Kidney glomerular epithelial cell (primary cell): ENCODE measurements at regions not wholly inside any gene's neighbourhood (a gene's known extent, or its start where the extent isn't known, plus 50 kb on each side); places are given as distances from the start of the nearest gene placed in this dataset.
A peak's percentile ranks its signal among the peaks of the same experiment; 100 is the strongest.
"Not testable (repeated sequence)": the region's sequence is repeated elsewhere in the genome, so short reads cannot be mapped to it uniquely, and the experiment has no call there.

ENCODE experiments used
- DNase-seq: peaks from one replicate; lab custom pipeline; 2025; lab: John Stamatoyannopoulos, UW

DNA sequence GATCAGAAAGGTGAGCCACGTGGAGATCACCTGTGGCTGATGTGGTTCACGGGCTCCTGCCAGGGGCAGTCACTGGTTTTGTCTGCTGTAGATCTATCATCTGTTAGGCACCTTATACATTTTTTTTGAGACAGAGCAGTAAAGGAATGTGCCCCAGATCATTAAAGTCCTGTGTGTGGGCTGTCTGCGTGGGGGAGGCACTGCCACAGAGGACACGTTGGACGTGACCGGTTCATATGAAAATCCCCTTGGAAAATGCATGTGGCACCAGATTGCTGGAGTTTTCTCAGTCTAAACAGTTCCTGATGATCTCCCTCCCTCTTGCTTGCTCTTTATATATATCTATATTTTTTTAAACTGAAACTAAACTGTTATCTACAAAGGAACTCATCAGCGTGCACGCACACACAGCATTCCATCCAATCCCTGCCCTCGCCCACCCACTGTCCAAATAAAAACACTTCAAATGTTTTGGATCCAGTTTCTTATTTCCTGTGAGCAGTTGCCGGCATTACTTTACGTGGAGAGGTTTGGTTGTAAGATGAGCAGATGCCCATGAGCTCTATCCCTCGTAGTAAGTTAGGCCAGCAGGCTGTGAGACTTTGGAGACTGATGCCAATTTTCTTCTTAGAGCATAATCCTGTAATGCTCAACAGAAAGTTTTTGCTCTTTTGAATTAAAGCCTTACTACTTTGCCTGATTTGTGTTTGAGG is 161.6 kb upstream of the EXOC2 start:
- no peak for DNase-seq

DNA sequence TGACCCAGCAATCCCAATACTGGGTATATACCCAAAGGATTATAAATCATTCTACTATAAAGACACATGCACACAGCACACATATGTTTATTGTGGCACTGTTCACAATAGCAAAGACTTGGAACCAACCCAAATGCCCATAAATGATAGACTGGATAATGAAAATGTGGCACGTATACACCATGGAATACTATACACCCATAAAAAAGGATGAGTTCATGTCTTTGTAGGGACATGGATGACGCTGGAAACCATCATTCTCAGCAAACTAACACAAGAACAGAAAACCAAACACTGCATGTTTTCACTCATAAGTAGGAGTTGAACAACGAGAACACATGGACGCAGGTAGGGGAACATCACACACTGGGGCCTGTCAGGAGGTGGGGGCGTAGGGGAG is 159.3 kb upstream of the EXOC2 start:
- not testable (repeated sequence) for DNase-seq

DNA sequence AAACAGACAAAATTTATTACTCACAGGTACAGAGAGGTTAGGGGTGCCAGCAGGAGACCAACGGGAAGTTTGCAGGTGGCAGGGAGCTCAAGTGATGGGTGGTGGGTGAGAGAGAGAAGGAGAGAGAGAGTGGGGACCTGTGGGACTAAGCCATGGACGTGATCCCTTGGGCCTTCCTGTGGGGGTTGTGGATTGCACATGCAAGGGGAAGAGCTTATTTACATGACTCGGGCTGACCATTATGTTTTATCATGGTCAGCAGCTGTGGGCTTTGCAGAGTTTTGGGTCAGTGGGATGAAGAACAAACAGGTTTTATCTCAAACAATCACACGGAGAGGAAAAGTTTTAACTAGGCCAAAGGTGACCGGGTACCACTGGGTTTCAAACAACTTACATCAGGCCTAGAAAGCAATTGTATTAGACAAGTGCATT is 156.2 kb upstream of the EXOC2 start:
- no peak for DNase-seq

DNA sequence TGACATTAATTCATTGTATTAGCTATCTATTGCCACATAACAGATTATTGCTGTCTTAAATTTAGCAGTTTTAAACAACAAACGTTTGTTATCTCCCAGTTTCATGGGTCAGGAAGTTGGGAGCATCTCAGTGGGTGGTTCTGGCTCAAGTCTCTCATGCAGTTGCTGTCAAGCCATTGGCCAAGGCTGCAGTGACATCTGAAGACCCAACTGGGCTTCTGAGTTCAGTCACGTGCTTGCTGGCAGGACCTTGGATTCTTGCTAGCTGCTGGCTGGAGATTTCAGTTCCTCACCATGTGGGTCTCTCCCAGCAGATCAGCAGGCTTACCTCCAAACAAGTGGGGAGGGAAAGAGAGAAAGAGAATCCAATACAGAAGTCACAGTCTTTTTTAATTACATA is 152.6 kb upstream of the EXOC2 start:
- DNase-seq: no peak

DNA sequence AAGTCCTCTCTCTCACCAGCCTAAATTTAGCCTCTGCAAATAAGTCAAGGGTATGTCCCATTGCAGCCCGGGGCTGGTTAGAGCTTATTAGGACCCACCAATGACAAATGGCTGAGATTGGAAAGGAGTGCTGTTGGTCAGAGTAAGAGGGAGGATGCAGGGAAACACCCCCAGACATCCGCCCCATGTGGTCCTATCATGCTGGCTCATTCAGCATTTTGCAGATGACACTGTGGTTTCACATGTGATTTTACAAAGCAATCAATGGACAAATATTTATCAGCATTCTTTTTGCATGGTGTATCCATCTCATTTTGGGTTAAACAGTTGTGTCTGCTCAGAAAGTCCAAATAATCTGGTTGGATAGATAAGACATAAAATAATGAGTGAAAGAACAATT is 152.2 kb upstream of the EXOC2 start:
- no peak for DNase-seq

DNA sequence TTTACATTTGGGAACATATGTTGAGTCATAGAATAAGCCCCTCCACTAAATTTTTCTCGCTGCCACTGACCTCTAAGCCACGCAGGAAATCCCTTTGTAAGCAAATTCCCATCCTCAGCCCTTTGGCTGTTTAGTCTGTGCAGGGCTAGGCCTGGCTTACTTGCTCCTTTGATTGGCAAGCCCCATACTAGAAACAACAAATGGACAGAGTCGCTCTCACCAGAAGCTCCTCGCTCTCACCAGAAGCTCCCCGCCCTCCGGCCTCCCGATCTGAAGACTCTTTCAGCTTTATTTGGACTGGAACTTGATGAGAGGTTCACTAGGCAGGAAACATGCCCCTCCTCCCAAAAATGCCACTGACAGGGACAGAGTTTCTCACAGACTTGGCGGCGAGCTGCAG is 149.2 kb upstream of the EXOC2 start:
- no peak for DNase-seq

DNA sequence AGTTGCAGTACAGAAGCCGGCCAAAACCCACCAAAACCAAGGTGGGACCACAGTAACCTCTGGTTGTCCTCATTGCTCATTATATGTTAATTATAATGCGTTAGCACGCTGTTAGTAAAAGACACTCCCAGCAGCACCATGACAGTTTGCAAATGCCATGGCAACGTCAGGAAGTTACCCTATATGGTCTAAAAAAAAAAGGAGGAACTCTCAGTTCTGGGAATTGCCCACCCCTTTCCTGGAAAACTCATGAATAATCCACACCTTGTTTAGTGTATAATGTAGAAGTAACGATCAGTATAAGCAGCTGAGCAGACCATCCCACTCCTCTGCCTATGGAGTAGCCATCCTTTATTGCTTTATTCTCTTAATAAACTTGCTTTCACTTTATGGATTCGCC is 148.6 kb upstream of the EXOC2 start:
- DNase-seq: no peak

DNA sequence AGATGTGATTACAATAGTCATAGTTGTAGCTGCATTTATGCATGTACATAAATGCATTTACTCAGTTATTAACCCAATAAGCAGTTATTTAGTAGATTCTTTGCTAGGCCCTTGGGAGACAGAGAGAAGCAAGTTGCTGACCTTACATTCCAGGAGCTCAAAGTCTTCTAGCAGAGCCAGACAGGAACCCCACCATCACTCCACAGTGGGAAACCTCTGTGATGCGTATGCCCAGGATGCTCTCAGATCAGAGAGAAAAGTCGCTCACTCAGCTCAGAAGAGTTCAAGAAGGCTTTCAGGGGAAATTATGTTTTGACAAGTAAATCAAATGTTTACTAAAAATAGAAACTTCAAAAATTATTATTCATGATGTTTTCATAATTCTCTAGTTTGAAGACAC is 146.3 kb upstream of the EXOC2 start:
- no peak for DNase-seq

DNA sequence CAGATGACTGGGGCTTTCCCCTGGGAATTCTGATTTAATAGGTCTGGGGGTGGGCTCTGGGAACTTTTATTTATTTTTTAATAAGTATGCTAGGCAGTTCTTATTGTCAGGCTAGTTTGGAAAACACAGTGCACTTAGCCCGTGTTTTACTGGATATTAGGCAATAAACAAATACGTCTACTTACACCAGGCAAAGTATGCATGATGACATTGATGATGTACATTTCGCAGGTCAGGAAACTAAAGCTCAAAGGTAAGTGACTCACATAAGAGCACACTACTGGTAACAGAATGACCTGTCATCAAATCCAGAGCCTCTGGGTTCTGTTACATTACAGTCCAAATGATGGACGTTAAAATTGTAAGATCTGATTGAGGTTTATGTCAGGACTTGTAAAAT is 144.4 kb upstream of the EXOC2 start:
- no peak for DNase-seq

DNA sequence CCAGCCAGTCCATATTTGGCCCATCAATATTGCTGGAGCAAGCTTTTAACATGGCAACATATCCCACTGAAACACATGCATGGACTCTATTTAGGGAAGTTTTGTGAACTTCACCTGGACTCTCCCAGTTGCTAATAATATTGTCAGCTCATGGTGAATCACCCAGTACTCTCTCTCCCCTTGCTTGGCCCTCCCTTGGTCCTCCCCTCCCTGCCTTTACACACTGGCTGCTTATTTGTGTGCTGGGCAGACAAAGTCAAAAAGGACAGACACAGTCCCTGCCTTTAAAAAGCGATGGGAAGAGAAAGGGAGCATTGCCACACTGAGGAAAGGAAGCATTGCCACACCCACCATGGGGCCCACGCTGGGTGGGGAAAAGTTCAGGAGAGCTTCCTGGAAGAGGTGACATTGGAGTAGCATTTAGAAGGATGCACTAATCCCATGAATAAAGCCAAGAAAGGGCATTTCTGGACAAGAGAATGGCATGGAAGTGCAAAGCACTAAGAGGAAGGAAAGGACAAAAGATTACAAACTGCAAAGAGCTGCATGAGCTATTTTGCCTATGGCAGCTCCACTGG is 143.4 kb upstream of the EXOC2 start:
- DNase-seq: peak; percentile 49

DNA sequence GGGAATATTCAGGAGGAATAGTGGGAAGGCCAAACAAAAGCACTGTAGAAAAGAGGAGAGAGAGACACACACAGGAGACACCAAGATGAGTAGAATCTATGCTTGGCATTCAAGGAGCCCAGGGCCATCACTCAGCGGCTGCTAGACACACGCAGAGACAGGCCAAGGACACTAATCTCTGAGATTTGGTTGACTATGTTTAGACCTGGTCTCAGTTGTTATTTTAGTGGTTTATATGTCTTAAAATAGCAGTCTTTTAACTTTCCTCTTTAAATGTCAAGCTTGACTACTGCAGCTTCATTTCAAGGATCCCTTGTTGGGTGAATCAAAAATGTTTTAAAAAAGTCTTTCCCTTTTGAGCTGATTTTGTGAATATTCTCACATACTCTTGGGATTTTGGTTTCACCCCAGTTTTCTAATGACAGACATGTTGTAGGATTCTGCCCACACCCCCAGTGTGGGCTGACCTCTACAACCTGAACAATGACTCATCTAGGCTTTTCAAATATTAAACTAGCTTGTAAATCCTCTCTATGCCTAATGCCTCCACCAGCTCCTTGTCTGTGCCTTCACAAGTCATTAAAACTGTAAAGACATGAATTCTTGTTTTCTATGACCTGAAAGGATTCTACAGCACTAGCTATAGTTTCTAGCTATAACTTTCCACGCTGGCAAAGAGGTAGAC is 142.7 kb upstream of the EXOC2 start:
- DNase-seq: peak; percentile 48

DNA sequence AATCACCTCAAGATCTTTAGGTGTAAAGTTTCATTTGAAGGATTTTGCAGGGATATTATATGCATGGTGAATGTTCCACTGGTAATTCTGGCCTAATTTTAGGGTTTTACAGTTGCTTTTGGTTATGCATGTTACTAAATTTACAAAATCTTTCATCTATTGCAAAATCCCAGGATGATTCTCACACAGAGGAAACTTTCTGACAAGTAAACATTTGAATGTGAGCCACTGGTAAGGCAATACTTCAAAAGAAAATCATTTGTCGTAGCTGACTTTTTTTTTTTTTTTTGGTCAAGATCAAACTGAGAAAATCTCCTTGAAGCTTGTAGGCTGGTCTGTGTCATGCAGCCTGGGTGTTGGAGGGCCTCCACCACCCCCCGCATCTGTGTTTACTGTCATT is 141.9 kb upstream of the EXOC2 start:
- DNase-seq: no peak

DNA sequence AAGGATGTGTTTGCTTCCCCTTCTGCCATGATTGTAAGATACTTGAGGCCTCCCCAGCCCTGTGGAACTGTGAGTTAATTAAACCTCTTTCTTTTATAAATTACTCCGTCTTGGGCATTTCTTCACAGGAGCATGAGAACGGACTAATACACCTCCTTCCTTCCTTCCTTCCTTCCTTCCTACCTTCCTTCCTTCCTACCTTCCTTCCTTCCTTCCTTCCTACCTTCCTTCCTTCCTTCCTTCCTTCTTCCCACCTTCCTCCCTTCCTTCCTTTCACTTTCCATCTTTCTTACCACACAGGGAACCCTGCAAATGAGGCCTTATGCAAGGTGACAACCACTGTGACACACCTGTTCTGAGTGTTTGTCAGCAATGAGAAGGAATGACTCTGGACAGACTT is 141.3 kb upstream of the EXOC2 start:
- no peak for DNase-seq

DNA sequence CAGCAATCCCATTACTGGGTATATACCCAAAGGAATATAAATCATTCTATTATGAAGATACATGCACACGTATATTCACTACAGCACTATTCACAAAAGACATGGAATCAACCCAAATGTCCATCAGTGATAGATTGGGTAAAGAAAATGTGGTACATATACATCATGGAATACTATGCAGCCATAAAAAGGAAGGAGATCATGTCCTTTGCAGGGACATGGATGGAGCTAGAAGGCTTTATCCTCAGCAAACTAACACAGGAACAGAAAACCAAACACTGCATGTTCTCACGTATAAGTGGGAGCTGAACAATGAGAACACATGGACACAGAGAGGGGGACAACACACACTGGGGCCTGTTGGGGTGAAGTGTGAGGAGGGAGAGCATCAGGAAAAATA is 139.9 kb upstream of the EXOC2 start:
- DNase-seq: not testable (repeated sequence)

DNA sequence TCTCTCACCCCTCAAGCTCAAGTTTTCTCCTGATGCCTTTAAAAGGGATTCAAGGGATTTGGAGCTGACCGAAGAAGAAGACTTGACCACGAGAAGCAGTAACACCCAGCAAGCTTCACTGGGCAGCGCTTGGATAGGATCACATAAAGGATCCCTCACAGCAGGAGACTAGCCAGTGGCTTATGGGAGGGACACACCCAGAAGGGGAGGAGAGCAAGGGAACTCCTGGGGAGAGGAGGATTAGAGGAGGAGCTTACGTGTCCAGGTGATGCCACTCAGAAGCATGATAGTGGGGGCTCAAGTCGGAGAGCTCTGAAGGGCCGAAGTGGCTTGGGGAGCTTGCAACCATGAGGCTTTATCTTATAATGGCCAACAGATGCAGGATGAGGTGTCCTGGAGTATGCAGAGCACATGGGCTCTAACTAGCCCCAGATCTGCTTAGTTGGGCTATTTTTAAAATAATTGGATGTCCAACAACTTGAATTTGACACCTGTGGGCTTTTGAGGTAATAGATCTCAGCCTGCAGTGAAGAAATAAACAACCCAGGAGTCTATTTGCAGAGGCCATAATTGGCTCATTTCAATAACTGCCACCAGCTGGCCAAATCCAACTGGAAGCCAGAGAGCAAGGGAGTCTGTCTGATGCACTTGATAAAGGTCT is 137.9 kb upstream of the EXOC2 start:
- DNase-seq: no peak

DNA sequence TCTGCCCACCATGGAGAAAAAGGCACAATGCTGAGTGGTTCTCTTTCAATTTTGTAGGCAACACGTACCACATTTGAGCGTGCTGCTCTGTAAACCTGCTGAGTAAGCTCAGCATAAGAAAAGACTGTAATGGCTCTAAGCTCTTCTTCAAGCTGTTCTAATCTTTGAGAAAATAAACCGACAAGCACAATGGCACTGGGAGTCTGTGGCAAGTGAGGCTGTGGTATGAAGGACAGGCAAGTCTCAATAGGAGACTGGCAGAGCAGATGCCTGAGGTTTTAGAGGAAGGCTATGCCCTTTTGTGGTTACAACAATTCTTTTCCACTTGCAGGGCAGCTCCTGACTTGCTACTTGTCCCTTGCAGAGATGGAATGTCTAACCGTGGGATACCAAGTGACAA is 136.7 kb upstream of the EXOC2 start:
- peak; percentile 7 for DNase-seq

DNA sequence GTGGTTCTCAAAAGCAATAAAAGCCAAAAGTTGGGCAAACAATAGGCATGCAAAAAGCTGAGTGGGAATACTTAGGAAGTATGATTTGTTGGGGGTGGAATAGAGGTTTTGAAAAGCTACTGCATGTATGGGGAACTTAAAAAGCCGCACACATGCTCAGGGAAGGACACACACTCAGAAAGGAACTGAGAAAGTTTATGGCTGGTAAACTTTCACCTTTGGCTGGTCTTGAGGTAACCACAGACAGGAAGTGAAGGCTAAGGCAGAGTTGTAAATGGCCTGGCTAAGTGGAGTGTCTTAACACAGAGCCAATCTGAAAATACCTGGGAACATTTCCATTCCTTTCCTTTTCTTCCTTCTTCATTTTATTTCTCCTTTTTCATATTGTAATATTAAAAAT is 134.5 kb upstream of the EXOC2 start:
- DNase-seq: no peak

DNA sequence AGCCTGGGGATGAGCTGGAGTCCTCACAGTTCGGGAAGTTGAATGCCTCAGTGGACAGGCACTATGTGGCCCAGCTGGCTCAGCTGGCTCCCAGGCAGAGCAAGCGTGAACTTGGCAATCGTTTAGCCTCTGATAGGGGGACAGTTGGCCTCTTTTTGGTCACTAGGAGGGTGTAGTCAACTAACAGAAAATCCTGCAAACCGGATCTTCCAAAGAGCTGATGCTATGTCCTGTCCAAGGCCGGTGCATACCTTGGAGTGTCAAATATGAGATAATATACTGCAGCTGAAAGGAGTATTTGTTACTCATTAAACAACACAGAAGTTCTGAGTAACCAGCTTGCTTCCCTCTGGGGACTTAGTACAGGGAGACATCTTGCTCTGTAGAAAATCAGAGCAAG is 126.2 kb upstream of the EXOC2 start:
- peak; percentile 73 for DNase-seq

DNA sequence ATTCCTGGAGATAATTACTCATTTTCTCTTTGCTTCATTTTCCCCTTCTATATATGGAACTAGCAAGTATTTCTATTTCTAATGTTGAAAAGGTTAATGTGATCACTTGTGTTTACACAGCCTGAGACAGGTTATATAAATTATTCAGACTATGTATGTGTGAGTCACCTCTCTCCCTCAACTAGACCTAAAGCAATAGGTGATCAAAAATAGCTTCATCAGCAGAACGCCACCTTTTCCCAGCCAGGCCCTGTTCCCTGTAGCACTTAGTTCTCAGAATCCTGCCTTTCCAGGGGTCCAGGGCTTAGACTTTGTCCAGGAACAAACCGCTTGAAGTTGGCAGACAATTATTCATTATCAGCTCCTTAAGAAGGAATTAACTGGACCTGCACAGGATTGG is 125.3 kb upstream of the EXOC2 start:
- DNase-seq: no peak

DNA sequence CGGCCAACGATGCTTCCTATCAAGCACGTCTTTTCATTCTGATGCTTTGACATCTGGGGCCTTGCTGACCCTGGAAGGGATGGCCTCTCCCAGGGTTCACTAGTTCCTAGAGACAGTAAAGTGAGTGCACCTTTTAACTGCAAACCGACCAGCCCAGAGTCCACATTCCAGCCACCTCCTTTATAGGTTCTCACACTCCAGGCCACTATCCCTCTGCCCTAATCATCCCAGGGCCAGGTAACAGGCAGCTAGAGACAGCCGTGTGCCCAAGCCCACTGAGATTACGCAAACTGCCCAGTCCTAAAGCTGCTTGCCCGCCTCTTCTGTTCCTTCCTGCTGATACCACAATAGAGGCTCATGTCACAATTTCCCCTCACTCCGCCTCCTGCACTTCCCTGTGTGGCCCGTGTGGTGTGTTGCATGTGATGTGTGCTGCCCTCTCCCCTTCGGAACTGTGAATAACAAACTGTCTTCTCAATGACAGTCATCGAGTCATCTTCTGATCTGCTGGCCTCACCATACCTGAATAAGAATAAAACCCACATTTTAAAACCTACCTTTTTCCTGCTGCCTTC is 123.7 kb upstream of the EXOC2 start:
- no peak for DNase-seq

DNA sequence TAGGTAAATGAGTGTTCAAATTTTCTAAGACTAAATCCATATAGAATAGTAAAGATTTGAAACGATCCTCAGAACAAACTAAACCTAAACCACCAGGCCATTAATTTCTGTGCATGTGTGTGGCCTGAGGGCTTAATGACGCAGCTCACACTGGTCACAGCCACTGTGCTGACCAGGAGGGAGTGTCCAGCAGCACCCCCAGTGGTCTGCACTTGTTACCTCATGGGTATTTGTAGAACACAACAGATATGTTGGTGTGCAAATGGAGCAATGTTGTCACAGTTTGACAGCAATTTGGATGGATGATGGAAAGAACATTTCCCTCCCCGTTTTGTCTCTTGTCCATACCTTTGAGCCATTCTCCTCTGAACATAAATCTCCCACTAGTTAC is 122.4 kb upstream of the EXOC2 start:
- DNase-seq: no peak
